Tibial nerve (tissue), 4 donors: ENCODE measurements at regions not wholly inside any gene's neighbourhood (a gene's known extent, or its start where the extent isn't known, plus 50 kb on each side); places are given as distances from the start of the nearest gene placed in this dataset.

ENCODE experiments used
- EP300 ChIP-seq, 2 donors: sonication (generic); formaldehyde crosslinking; IDR thresholded peaks; one replicate each; pipeline ENCODE4 v1.6.1; 2017; ENCODE audit warnings: antibody characterized with exemption in 2 of 2, mild to moderate bottlenecking in 1 of 2
- POLR2A ChIP-seq, 2 donors: fragments of 450-650 bp; IDR thresholded peaks; one replicate each; pipeline ENCODE4 v1.6.1; 2017; ENCODE audit warnings: antibody characterized with exemption in 2 of 2, mild to moderate bottlenecking in 2 of 2, moderate library complexity in 2 of 2
- TF ChIP-seq, protein P1 (sequence below), 5 experiments: fragments of 200-600 bp in 3 of 5; fragments of 450-650 bp in 2 of 5; sonication (generic) in 3 of 5; IDR thresholded peaks; one replicate each; pipeline ENCODE4 v1.5.1; 2016 to 2019; ENCODE audit warnings: antibody characterized with exemption in 5 of 5, mild to moderate bottlenecking in 3 of 5, moderate library complexity in 2 of 5

DNA sequence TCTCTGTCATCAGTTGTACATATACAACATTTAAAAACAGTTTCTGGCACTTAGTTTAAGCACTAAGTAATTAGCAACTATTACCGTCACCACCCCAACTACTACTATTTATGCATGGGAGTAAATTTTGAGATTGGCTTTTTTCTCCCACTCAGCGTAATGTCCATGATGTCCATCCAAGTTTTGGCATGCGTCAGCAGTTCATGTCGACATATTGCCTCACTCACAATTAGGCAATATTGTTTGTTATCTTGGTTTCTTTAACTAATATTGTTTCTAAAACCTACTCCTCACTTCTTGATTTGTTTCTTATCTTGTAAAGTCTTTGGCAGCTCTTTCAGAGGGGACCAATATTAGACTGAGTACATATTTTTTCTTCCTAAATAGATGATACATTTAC, 131.3 kb downstream of the KCNJ18 start:
- TF ChIP-seq, protein P1, sequence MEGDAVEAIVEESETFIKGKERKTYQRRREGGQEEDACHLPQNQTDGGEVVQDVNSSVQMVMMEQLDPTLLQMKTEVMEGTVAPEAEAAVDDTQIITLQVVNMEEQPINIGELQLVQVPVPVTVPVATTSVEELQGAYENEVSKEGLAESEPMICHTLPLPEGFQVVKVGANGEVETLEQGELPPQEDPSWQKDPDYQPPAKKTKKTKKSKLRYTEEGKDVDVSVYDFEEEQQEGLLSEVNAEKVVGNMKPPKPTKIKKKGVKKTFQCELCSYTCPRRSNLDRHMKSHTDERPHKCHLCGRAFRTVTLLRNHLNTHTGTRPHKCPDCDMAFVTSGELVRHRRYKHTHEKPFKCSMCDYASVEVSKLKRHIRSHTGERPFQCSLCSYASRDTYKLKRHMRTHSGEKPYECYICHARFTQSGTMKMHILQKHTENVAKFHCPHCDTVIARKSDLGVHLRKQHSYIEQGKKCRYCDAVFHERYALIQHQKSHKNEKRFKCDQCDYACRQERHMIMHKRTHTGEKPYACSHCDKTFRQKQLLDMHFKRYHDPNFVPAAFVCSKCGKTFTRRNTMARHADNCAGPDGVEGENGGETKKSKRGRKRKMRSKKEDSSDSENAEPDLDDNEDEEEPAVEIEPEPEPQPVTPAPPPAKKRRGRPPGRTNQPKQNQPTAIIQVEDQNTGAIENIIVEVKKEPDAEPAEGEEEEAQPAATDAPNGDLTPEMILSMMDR (IDR thresholded peaks at IDR 0.05) = no peak
- TF ChIP-seq POLR2A (IDR thresholded peaks at IDR 0.05) (no peak), EP300 (IDR thresholded peaks at IDR 0.05) (no peak)
